ENCODE measurements at regions not wholly inside any gene's neighbourhood (a gene's known extent, or its start where the extent isn't known, plus 50 kb on each side); places are given as distances from the start of the nearest gene placed in this dataset.

- Histone ChIP-seq H3K36me3 (ENCODE audit: control insufficient read depth in 1 of 2, insufficient read depth in 2 of 2, low read length in 2 of 2) (no peaks in the 10 kb centered on the region), H4K20me1 (ENCODE audit: insufficient read depth) (no peaks in the 10 kb centered on the region), H3K4me1 (ENCODE audit: control insufficient read depth in 1 of 2, insufficient read depth in 2 of 2, low read length in 2 of 2) (no peaks in the 10 kb centered on the region), H3K4me2 (ENCODE audit: low read length) (no peak overlapping the region), H3K9ac (ENCODE audit: low read length) (no peak overlapping the region), H3K4me3 (replicated peaks in 1 of 2; ENCODE audit: low read depth in 1 of 2, low read length in 2 of 2) (no peak overlapping the region), H3K79me2 (ENCODE audit: insufficient read depth, low read length) (no peaks in the 10 kb centered on the region), H2AFZ (ENCODE audit: low read depth, low read length, poor library complexity, severe bottlenecking) (no peak overlapping the region), H3K9me3 (ENCODE audit: control insufficient read depth in 1 of 2, insufficient read depth in 1 of 2, low read depth in 1 of 2, low read length in 2 of 2) (no peaks in the 10 kb centered on the region), H3K27me3 (ENCODE audit: insufficient read depth, low read length) (no peaks in the 10 kb centered on the region), H3K9me2 (ENCODE audit: insufficient read depth) (no peaks in the 10 kb centered on the region), H3K27ac (ENCODE audit: low read depth, low read length) (no peak overlapping the region)
- ATAC-seq = no peak
- no TSS peak for BruUV-seq (replicated peaks)
- ChIA-PET RAD21 (ENCODE audit: low non-redundant PET in 1 of 2, low total read pairs in 2 of 2, uncharacterized antibody in 2 of 2, unreplicated experiment in 2 of 2) (no interaction called here), POLR2A (no interaction called here), CTCF (no interaction called here)
- no peak for TF ChIP-seq SP1 (IDR thresholded peaks at IDR 0.05; ENCODE audit: low read depth)
- no peak for TF ChIP-seq ZFX (IDR thresholded peaks at IDR 0.05)
- TF ChIP-seq ELF1 (IDR thresholded peaks at IDR 0.05; ENCODE audit: borderline replicate concordance, low read depth) = no peak
- no peak for TF ChIP-seq SIN3A (IDR thresholded peaks at IDR 0.05; ENCODE audit: low read depth)
- TF ChIP-seq ZNF274 (IDR thresholded peaks at IDR 0.05; ENCODE audit: low read depth, low read length) = no peak
- no peak for DNase-seq (ENCODE audit: low read depth, low spot score)
- intact Hi-C loops (cut with micrococcal nuclease) = no loop called here
Observed at GRCh38 chr1:192756314-192756713, 52.5 kb upstream of the RGS2 start.

DNA sequence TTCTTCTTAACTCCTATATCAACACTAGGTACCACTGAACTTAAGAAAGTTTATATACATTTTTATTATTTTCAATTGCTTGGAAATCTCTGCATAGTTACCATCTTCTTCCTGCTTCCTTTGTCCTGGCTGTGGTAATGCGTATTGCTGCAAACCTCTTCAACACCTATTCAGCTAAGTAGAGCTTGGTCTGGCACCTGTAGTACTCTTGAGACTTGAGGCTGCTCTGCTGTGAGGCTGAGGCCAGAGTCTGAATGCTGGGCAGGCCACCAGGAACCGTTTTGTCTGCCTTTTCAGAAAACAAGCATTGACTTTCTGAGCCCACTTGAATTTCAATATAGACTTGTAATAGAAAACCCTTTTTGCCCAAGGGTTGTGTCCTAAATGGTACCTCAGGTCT is 52.0 kb upstream of the RGS2 start:
- CTCF ChIA-PET = no interaction called here
- ATAC-seq = no peak

More for the DNA sequence above, 52.0 kb upstream of the RGS2 start:
- no peak overlapping the region for H3K27ac ChIP-seq (ENCODE audit: low read depth, low read length)
- ChIA-PET RAD21 (ENCODE audit: low non-redundant PET in 1 of 2, low total read pairs in 2 of 2, uncharacterized antibody in 2 of 2, unreplicated experiment in 2 of 2) (no interaction called here), POLR2A (no interaction called here)
- no peak for DNase-seq (ENCODE audit: low read depth, low spot score)
- no peaks in the 10 kb centered on the region for H3K9me3 ChIP-seq (ENCODE audit: control insufficient read depth in 1 of 2, insufficient read depth in 1 of 2, low read depth in 1 of 2, low read length in 2 of 2)
- H3K4me1 ChIP-seq (ENCODE audit: control insufficient read depth in 1 of 2, insufficient read depth in 2 of 2, low read length in 2 of 2) = no peaks in the 10 kb centered on the region
- no peaks in the 10 kb centered on the region for H3K79me2 ChIP-seq (ENCODE audit: insufficient read depth, low read length)
- no peaks in the 10 kb centered on the region for H4K20me1 ChIP-seq (ENCODE audit: insufficient read depth)
- H3K4me3 ChIP-seq (replicated peaks in 1 of 2; ENCODE audit: low read depth in 1 of 2, low read length in 2 of 2) = no peak overlapping the region
- no peaks in the 10 kb centered on the region for H3K27me3 ChIP-seq (ENCODE audit: insufficient read depth, low read length)
- no peaks in the 10 kb centered on the region for H3K36me3 ChIP-seq (ENCODE audit: control insufficient read depth in 1 of 2, insufficient read depth in 2 of 2, low read length in 2 of 2)
- no peak overlapping the region for H3K4me2 ChIP-seq (ENCODE audit: low read length)
- intact Hi-C loops (cut with micrococcal nuclease) = no loop called here
- no peak overlapping the region for H2AFZ ChIP-seq (ENCODE audit: low read depth, low read length, poor library complexity, severe bottlenecking)
- H3K9ac ChIP-seq (ENCODE audit: low read length) = no peak overlapping the region
- TF ChIP-seq EGR1 (IDR thresholded peaks at IDR 0.05; ENCODE audit: low read depth) = no peak
- no peak for TF ChIP-seq SRF (IDR thresholded peaks at IDR 0.05; ENCODE audit: low read depth)
- no peak for TF ChIP-seq TCF7L2 (IDR thresholded peaks at IDR 0.05; ENCODE audit: borderline replicate concordance, extremely low read depth, insufficient read depth, insufficient read length)
- no peak for TF ChIP-seq CBX3 (IDR thresholded peaks at IDR 0.05; ENCODE audit: low read depth)
- TF ChIP-seq YY1 (IDR thresholded peaks at IDR 0.05; ENCODE audit: extremely low read depth, insufficient replicate concordance, low read depth, low read length) = no peak
- no peak for TF ChIP-seq CEBPB (IDR thresholded peaks at IDR 0.05; ENCODE audit: low read depth)
- H3K9me2 ChIP-seq (ENCODE audit: insufficient read depth) = no peaks in the 10 kb centered on the region
- no TSS peak for BruUV-seq (replicated peaks)

Data from HCT116 (cell line).